HFF-Myc (cell line): ENCODE measurements at regions not wholly inside any gene's neighbourhood (a gene's known extent, or its start where the extent isn't known, plus 50 kb on each side); places are given as distances from the start of the nearest gene placed in this dataset.

Experiments used
- DNase-seq: peaks from one replicate; pipeline ENCODE4 v3.0.0-alpha.2; 2011; ENCODE audit warnings: low read depth; ENCODE audit errors: extremely low read depth
- H3K4me3 ChIP-seq: replicated peaks from 2 replicates; pipeline ENCODE4 v1.5.1; 2011; ENCODE audit warnings: low read depth, mild to moderate bottlenecking, control low read depth, low read length
- CTCF ChIP-seq: IDR thresholded peaks from 2 replicates; pipeline ENCODE4 v1.5.1; 2012; ENCODE audit warnings: mild to moderate bottlenecking, low read depth, low read length, control low read depth; ENCODE audit errors: missing control alignments

- no peak overlapping the region for H3K4me3 ChIP-seq
- no peak for DNase-seq
- TF ChIP-seq CTCF: no peak
These were observed 57.4 kb upstream of the BMAL1 start for GRCh38 chr11:13220148-13220547.

GRCh38 chr11:13221722-13222121, 55.9 kb upstream of the BMAL1 start:
- DNase-seq: no peak
- no peak for TF ChIP-seq CTCF
- no peak overlapping the region for H3K4me3 ChIP-seq

GRCh38 chr11:13222285-13222684, 55.3 kb upstream of the BMAL1 start:
- no peak overlapping the region for H3K4me3 ChIP-seq
- DNase-seq: no peak
- TF ChIP-seq CTCF: no peak

GRCh38 chr11:13223112-13223511, 54.5 kb upstream of the BMAL1 start:
- no peak overlapping the region for H3K4me3 ChIP-seq
- DNase-seq: no peak
- no peak for TF ChIP-seq CTCF

GRCh38 chr11:13224324-13224723, 53.3 kb upstream of the BMAL1 start:
- H3K4me3 ChIP-seq: no peak overlapping the region
- no peak for DNase-seq
- TF ChIP-seq CTCF: no peak

- H3K4me3 ChIP-seq: no peak overlapping the region
- TF ChIP-seq CTCF: no peak
- DNase-seq: no peak
These were observed 52.3 kb upstream of the BMAL1 start for GRCh38 chr11:13225038-13226001.

GRCh38 chr11:13227676-13228255, 49.8 kb upstream of the BMAL1 start:
- no peak for TF ChIP-seq CTCF
- H3K4me3 ChIP-seq: no peak overlapping the region
- no peak for DNase-seq
